HFFc6 (cell line): ENCODE measurements at regions not wholly inside any gene's neighbourhood (a gene's known extent, or its start where the extent isn't known, plus 50 kb on each side); places are given as distances from the start of the nearest gene placed in this dataset.

Source experiments
- DNase-seq: peaks from one replicate; pipeline ENCODE4 v3.0.0-alpha.2; 2018
- H3K27ac Mint-ChIP-seq: 2 replicates; pipeline ENCODE4 v1.8.0; 2020; ENCODE audit warnings: mild to moderate bottlenecking, mixed read lengths
- H3K27me3 Mint-ChIP-seq: 2 replicates; pipeline ENCODE4 v1.8.0; 2021; ENCODE audit warnings: mild to moderate bottlenecking, moderate library complexity, mixed read lengths; ENCODE audit not compliant: insufficient read depth
- H3K36me3 Mint-ChIP-seq: 2 replicates; pipeline ENCODE4 v1.8.0; 2021; ENCODE audit warnings: low read depth, mixed read lengths
- H3K4me1 Mint-ChIP-seq: 2 replicates; pipeline ENCODE4 v1.8.0; 2020; ENCODE audit warnings: low read depth, mixed read lengths
- H3K4me3 Mint-ChIP-seq: 2 replicates; pipeline ENCODE4 v1.8.0; 2020; ENCODE audit warnings: mild to moderate bottlenecking, moderate library complexity, mixed read lengths
- H3K9me3 Mint-ChIP-seq: 2 replicates; pipeline ENCODE4 v1.8.0; 2020; ENCODE audit warnings: mild to moderate bottlenecking, mixed read lengths
- TF ChIP-seq, protein P1 (sequence below): fragments of 200-600 bp; sonication (generic); IDR thresholded peaks from 2 replicates; pipeline ENCODE4 v1.5.0; 2021; ENCODE audit warnings: antibody characterized with exemption, mild to moderate bottlenecking

- H3K4me3 Mint-ChIP-seq, result no peak overlapping the region
- H3K4me1 Mint-ChIP-seq, result peaks cover 38% of the 10 kb centered on the region
- no peaks in the 10 kb centered on the region for H3K27me3 Mint-ChIP-seq
- DNase-seq, result no peak
- no peak overlapping the region for H3K27ac Mint-ChIP-seq
- H3K36me3 Mint-ChIP-seq, result no peaks in the 10 kb centered on the region
- TF ChIP-seq, protein P1, sequence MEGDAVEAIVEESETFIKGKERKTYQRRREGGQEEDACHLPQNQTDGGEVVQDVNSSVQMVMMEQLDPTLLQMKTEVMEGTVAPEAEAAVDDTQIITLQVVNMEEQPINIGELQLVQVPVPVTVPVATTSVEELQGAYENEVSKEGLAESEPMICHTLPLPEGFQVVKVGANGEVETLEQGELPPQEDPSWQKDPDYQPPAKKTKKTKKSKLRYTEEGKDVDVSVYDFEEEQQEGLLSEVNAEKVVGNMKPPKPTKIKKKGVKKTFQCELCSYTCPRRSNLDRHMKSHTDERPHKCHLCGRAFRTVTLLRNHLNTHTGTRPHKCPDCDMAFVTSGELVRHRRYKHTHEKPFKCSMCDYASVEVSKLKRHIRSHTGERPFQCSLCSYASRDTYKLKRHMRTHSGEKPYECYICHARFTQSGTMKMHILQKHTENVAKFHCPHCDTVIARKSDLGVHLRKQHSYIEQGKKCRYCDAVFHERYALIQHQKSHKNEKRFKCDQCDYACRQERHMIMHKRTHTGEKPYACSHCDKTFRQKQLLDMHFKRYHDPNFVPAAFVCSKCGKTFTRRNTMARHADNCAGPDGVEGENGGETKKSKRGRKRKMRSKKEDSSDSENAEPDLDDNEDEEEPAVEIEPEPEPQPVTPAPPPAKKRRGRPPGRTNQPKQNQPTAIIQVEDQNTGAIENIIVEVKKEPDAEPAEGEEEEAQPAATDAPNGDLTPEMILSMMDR, result no peak
- H3K9me3 Mint-ChIP-seq, result no peaks in the 10 kb centered on the region; the same call in 1 of the 2 replicates
Measured at GRCh38 chr11:79940165-79940564, 499.3 kb upstream of the TENM4 start.

DNA sequence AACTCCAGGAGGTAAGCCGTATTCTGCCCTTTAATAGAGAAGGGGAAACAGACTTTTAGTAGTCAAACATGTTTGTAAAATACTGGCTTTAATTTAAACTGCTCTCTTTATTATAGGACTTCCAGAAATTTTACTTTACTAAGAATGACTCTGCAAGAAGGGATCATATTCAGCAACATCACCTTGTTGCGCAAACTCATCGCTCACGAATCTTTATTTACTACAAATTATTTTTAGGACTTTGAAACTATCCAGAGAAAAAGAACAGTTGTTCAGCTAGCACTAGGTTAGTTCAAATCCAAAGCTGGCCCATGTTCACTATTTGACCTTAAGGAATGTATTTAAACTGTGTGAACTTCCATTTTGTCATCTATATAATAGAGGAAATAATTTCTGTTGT, 498.3 kb upstream of the TENM4 start:
- no peak overlapping the region for H3K27ac Mint-ChIP-seq
- DNase-seq, result no peak
- no peaks in the 10 kb centered on the region for H3K27me3 Mint-ChIP-seq
- no peak overlapping the region for H3K4me3 Mint-ChIP-seq
- H3K4me1 Mint-ChIP-seq, result peaks cover 38% of the 10 kb centered on the region
- TF ChIP-seq, protein P1, result no peak
- H3K9me3 Mint-ChIP-seq, result no peaks in the 10 kb centered on the region; the same call in 1 of the 2 replicates
- no peaks in the 10 kb centered on the region for H3K36me3 Mint-ChIP-seq

- no peak for DNase-seq
- Mint-ChIP-seq H3K27me3 (no peaks in the 10 kb centered on the region), H3K36me3 (no peaks in the 10 kb centered on the region), H3K27ac (no peak overlapping the region), H3K4me3 (no peak overlapping the region), H3K4me1 (peaks cover 37% of the 10 kb centered on the region), H3K9me3 (no peaks in the 10 kb centered on the region; the same call in 1 of the 2 replicates)
- TF ChIP-seq, protein P1, result no peak
Measured at GRCh38 chr11:79937676-79938334, 497.0 kb upstream of the TENM4 start.

DNA sequence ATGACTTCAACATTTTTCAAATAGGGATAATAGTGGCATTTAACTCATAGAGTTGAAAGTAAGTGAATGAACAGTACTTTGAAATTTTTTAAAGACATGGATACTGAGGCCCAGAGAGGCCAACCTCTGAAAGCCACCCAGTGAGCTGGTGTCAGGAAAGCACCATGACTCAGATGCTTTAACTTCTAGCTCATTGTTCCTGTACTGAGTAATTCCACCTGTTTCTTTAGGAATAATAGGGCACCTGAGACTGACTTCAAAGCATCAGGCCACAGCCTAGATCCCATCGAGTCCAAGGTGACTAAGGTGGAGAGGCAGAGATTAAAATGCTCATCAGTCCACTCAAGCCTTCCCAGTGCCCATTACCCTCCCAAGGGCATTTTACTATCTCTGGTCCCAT, 491.8 kb upstream of the TENM4 start:
- no peaks in the 10 kb centered on the region for H3K36me3 Mint-ChIP-seq
- no peaks in the 10 kb centered on the region; the same call in 1 of the 2 replicates for H3K9me3 Mint-ChIP-seq
- H3K27me3 Mint-ChIP-seq, result no peaks in the 10 kb centered on the region
- no peak overlapping the region for H3K4me3 Mint-ChIP-seq
- H3K4me1 Mint-ChIP-seq, result no peaks in the 10 kb centered on the region
- no peak for DNase-seq
- no peak overlapping the region for H3K27ac Mint-ChIP-seq
- TF ChIP-seq, protein P1, result no peak

DNA sequence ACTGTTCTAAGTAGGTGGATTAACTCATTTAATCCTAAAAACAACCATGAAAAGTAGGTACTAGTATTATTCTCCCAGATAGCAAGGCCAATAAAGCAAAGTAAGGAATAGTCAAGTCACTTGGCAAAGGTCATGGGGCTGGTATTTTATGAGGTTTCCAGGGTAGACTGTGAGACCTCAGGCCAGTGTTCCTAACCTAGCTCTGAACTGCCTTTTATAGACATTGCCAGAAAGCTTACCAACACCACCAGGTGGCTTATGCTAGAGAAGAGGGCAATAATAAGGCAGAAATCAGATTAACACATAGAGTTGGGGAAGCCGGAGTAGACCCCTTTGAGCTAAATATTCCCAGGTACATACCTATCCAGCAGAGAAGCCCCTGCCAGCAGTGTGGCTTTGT, 490.9 kb upstream of the TENM4 start:
- Mint-ChIP-seq H3K4me3 (no peak overlapping the region), H3K36me3 (no peaks in the 10 kb centered on the region), H3K4me1 (no peaks in the 10 kb centered on the region), H3K27ac (no peak overlapping the region), H3K9me3 (no peaks in the 10 kb centered on the region; the same call in 1 of the 2 replicates), H3K27me3 (no peaks in the 10 kb centered on the region)
- TF ChIP-seq, protein P1, result no peak
- no peak for DNase-seq
